ENCODE measurements at regions not wholly inside any gene's neighbourhood (a gene's known extent, or its start where the extent isn't known, plus 50 kb on each side); places are given as distances from the start of the nearest gene placed in this dataset.

GRCh38 chr5:74199005-74199404 is 441.5 kb downstream of the ENC1 start:
- H3K9me2 ChIP-seq (ENCODE audit: insufficient read depth, low read length) = no peaks in the 10 kb centered on the region
- TF ChIP-seq EP300 (conservative IDR thresholded peaks at IDR 0.05; ENCODE audit: poor library complexity, severe bottlenecking) = no peak
- TF ChIP-seq, protein P1, sequence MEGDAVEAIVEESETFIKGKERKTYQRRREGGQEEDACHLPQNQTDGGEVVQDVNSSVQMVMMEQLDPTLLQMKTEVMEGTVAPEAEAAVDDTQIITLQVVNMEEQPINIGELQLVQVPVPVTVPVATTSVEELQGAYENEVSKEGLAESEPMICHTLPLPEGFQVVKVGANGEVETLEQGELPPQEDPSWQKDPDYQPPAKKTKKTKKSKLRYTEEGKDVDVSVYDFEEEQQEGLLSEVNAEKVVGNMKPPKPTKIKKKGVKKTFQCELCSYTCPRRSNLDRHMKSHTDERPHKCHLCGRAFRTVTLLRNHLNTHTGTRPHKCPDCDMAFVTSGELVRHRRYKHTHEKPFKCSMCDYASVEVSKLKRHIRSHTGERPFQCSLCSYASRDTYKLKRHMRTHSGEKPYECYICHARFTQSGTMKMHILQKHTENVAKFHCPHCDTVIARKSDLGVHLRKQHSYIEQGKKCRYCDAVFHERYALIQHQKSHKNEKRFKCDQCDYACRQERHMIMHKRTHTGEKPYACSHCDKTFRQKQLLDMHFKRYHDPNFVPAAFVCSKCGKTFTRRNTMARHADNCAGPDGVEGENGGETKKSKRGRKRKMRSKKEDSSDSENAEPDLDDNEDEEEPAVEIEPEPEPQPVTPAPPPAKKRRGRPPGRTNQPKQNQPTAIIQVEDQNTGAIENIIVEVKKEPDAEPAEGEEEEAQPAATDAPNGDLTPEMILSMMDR (IDR thresholded peaks at IDR 0.05; ENCODE audit: poor library complexity, severe bottlenecking) = no peak
- TF ChIP-seq EZH2 (IDR thresholded peaks at IDR 0.05; ENCODE audit: borderline replicate concordance, insufficient read depth, low read length, poor library complexity, severe bottlenecking) = no peak
- no peak for TF ChIP-seq POLR2AphosphoS5 (IDR thresholded peaks at IDR 0.05)
- TF ChIP-seq MXI1 (conservative IDR thresholded peaks at IDR 0.05; ENCODE audit: poor library complexity, severe bottlenecking) = no peak
- no peak for TF ChIP-seq SMC3 (conservative IDR thresholded peaks at IDR 0.05; ENCODE audit: poor library complexity)
- no peak for TF ChIP-seq RAD21 (conservative IDR thresholded peaks at IDR 0.05)
- no peak for TF ChIP-seq TAF1 (IDR thresholded peaks at IDR 0.05; ENCODE audit: low read depth)
- no peak for TF ChIP-seq REST (IDR thresholded peaks at IDR 0.05; ENCODE audit: borderline replicate concordance)
- H4K20me1 ChIP-seq (ENCODE audit: insufficient read depth) = no peaks in the 10 kb centered on the region
- H3K27me3 ChIP-seq (ENCODE audit: insufficient read depth, low read depth, low read length) = no peaks in the 10 kb centered on the region
- H3K36me3 ChIP-seq (ENCODE audit: insufficient read depth, low read length) = no peaks in the 10 kb centered on the region
- H3K9ac ChIP-seq (ENCODE audit: low read length) = no peak overlapping the region
- H3F3A ChIP-seq (ENCODE audit: insufficient read depth, low read length, poor library complexity, severe bottlenecking) = no peaks in the 10 kb centered on the region
- no peak overlapping the region for H3K4me2 ChIP-seq (ENCODE audit: low read length)
- no peak overlapping the region for H3K27ac ChIP-seq (ENCODE audit: low read length)
- no peak overlapping the region for H3K4me3 ChIP-seq (ENCODE audit: low read length)
- H2AFZ ChIP-seq (ENCODE audit: low read depth, low read length) = no peak overlapping the region
- no peaks in the 10 kb centered on the region for H3K79me2 ChIP-seq (replicated peaks; ENCODE audit: insufficient read depth, low read length)
- H3K9me3 ChIP-seq (ENCODE audit: low read length) = no peaks in the 10 kb centered on the region

- H3K27ac ChIP-seq (ENCODE audit: low read length) = no peak overlapping the region
- no peak overlapping the region for H3K4me2 ChIP-seq (ENCODE audit: low read length)
- TF ChIP-seq, protein P1 (IDR thresholded peaks at IDR 0.05; ENCODE audit: poor library complexity, severe bottlenecking) = no peak
- TF ChIP-seq TAF1 (IDR thresholded peaks at IDR 0.05; ENCODE audit: low read depth) (no peak), POLR2AphosphoS5 (IDR thresholded peaks at IDR 0.05) (no peak)
- no peak overlapping the region for H3K9ac ChIP-seq (ENCODE audit: low read length)
- H3K9me2 ChIP-seq (ENCODE audit: insufficient read depth, low read length) = no peaks in the 10 kb centered on the region
- no peaks in the 10 kb centered on the region for H3F3A ChIP-seq (ENCODE audit: insufficient read depth, low read length, poor library complexity, severe bottlenecking)
- H3K79me2 ChIP-seq (replicated peaks; ENCODE audit: insufficient read depth, low read length) = no peaks in the 10 kb centered on the region
- H3K9me3 ChIP-seq (ENCODE audit: low read length) = no peaks in the 10 kb centered on the region
- H2AFZ ChIP-seq (ENCODE audit: low read depth, low read length) = no peak overlapping the region
- no peaks in the 10 kb centered on the region for H3K27me3 ChIP-seq (ENCODE audit: insufficient read depth, low read depth, low read length)
- H4K20me1 ChIP-seq (ENCODE audit: insufficient read depth) = no peaks in the 10 kb centered on the region
- no peaks in the 10 kb centered on the region for H3K36me3 ChIP-seq (ENCODE audit: insufficient read depth, low read length)
- no peak overlapping the region for H3K4me3 ChIP-seq (ENCODE audit: low read length)
Observed at GRCh38 chr5:74198156-74198555, 442.4 kb downstream of the ENC1 start.
